ENCODE measurements at regions not wholly inside any gene's neighbourhood (a gene's known extent, or its start where the extent isn't known, plus 50 kb on each side); places are given as distances from the start of the nearest gene placed in this dataset.

- TF ChIP-seq ZBTB40 (IDR thresholded peaks at IDR 0.05) (no peak), ZBTB40 (CRISPR knock-in tag; IDR thresholded peaks at IDR 0.05) (no peak), TAF9B (IDR thresholded peaks at IDR 0.05; ENCODE audit: partially characterized antibody) (no peak), HMG20A (CRISPR knock-in tag; conservative IDR thresholded peaks at IDR 0.05) (no peak)
These were observed 125.6 kb upstream of the SLC5A12 start (continued) for GRCh38 chr11:26847459-26847858.

Measured in K562 (cell line).